Parathyroid adenoma (tissue), 2 donors: ENCODE measurements at regions not wholly inside any gene's neighbourhood (a gene's known extent, or its start where the extent isn't known, plus 50 kb on each side); places are given as distances from the start of the nearest gene placed in this dataset.

Experiments
- H2AFZ ChIP-seq: fragments of 300-600 bp; sonication (generic); one replicate; pipeline ENCODE4 v1.7.0; 2017; ENCODE audit warnings: antibody characterized with exemption, mild to moderate bottlenecking
- H3K27ac ChIP-seq: fragments of 300-600 bp; sonication (generic); one replicate; pipeline ENCODE4 v1.7.0; 2017
- H3K27me3 ChIP-seq: fragments of 300-600 bp; sonication (generic); one replicate; pipeline ENCODE4 v1.7.0; 2017; ENCODE audit warnings: low read length; ENCODE audit not compliant: control insufficient read depth, insufficient read depth
- H3K36me3 ChIP-seq: fragments of 300-600 bp; sonication (generic); one replicate; pipeline ENCODE4 v1.7.0; 2017; ENCODE audit warnings: low read length; ENCODE audit not compliant: control insufficient read depth, insufficient read depth
- H3K4me1 ChIP-seq: fragments of 300-600 bp; sonication (generic); one replicate; pipeline ENCODE4 v1.7.0; 2017; ENCODE audit warnings: control low read depth
- H3K4me2 ChIP-seq: fragments of 300-600 bp; sonication (generic); one replicate; pipeline ENCODE4 v1.7.0; 2017; ENCODE audit warnings: low read length
- H3K4me3 ChIP-seq: fragments of 300-600 bp; sonication (generic); one replicate; pipeline ENCODE4 v1.7.0; 2017; ENCODE audit warnings: low read depth, low read length
- H3K79me2 ChIP-seq: fragments of 300-600 bp; sonication (generic); one replicate; pipeline ENCODE4 v1.7.0; 2017; ENCODE audit warnings: control low read depth
- H3K9ac ChIP-seq: fragments of 300-600 bp; sonication (generic); one replicate; pipeline ENCODE4 v1.7.0; 2017; ENCODE audit warnings: mild to moderate bottlenecking
- H3K9me3 ChIP-seq: fragments of 300-600 bp; sonication (generic); one replicate; pipeline ENCODE4 v1.7.0; 2017; ENCODE audit warnings: low read length; ENCODE audit not compliant: control insufficient read depth
- TF ChIP-seq, protein P1 (sequence below): fragments of 300-600 bp; sonication (generic); IDR thresholded peaks from one replicate; pipeline ENCODE4 v1.7.0; 2017; ENCODE audit warnings: antibody characterized with exemption, mild to moderate bottlenecking
- donor health status: primary hyperparathyroidism.

DNA sequence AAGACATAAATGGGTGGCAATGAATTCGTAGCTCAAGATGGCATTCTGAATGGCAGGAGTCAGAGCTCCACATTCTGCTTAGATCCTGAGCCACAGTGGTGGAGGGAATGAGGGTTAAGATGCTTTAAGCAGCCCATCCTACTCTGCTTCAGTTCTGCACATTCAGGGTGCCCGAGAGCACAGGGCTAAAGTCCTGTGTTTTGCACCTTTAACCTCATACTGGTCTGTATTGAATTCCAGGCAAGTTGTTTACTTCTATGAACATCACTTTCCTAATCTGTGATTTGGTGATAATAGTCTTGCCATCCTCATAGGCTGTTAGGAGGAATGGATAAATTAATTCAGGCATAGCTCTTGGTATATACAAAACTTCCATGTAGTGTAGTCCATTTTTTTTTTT is 321.6 kb upstream of the CD180 start:
- H3K4me2 ChIP-seq = no peak overlapping the region
- H3K9ac ChIP-seq = no peak overlapping the region
- no peaks in the 10 kb centered on the region for H3K27me3 ChIP-seq
- no peaks in the 10 kb centered on the region for H3K36me3 ChIP-seq
- no peak overlapping the region for H3K4me3 ChIP-seq
- no peaks in the 10 kb centered on the region for H3K79me2 ChIP-seq
- TF ChIP-seq, protein P1, sequence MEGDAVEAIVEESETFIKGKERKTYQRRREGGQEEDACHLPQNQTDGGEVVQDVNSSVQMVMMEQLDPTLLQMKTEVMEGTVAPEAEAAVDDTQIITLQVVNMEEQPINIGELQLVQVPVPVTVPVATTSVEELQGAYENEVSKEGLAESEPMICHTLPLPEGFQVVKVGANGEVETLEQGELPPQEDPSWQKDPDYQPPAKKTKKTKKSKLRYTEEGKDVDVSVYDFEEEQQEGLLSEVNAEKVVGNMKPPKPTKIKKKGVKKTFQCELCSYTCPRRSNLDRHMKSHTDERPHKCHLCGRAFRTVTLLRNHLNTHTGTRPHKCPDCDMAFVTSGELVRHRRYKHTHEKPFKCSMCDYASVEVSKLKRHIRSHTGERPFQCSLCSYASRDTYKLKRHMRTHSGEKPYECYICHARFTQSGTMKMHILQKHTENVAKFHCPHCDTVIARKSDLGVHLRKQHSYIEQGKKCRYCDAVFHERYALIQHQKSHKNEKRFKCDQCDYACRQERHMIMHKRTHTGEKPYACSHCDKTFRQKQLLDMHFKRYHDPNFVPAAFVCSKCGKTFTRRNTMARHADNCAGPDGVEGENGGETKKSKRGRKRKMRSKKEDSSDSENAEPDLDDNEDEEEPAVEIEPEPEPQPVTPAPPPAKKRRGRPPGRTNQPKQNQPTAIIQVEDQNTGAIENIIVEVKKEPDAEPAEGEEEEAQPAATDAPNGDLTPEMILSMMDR = no peak
- no peak overlapping the region for H3K27ac ChIP-seq
- H2AFZ ChIP-seq = peak overlapping the region; percentile 14
- H3K4me1 ChIP-seq = peaks cover 12% of the 10 kb centered on the region
- no peaks in the 10 kb centered on the region for H3K9me3 ChIP-seq

DNA sequence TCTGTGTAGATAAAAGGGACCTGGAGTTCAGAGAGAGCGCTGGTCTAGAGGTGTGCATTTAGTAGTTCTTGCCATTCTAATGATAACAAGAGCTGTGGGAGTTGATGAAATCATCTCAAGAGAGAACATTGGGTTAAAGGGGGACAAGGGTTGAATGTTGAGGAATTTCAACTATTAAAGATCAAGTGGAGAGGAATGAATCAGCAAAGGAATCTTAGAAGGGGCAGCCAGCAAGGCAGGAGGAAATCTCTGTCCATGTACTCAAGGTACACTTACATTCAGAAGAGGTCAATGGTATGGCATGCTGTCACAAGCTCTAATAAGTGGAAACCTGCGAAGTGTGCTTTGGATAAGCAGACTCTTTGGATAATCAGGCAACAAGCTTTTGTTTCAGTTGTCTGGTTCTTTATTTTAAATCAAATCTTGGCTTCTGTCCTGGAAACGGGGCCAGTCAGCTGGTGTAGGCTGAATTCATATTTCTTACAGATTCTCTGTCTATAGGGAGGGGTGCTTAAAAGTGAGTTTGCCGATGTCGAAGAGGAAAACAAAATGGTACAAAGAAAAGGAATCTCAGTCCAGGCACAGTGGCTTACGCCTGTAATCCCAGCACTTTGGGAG is 320.5 kb upstream of the CD180 start:
- Histone ChIP-seq H2AFZ (peak overlapping the region; percentile 10), H3K9ac (no peak overlapping the region), H3K79me2 (no peaks in the 10 kb centered on the region), H3K27me3 (no peaks in the 10 kb centered on the region), H3K9me3 (no peaks in the 10 kb centered on the region), H3K4me2 (no peak overlapping the region), H3K4me1 (peaks cover 12% of the 10 kb centered on the region), H3K27ac (no peak overlapping the region), H3K36me3 (no peaks in the 10 kb centered on the region), H3K4me3 (no peak overlapping the region)
- TF ChIP-seq, protein P1 = no peak

DNA sequence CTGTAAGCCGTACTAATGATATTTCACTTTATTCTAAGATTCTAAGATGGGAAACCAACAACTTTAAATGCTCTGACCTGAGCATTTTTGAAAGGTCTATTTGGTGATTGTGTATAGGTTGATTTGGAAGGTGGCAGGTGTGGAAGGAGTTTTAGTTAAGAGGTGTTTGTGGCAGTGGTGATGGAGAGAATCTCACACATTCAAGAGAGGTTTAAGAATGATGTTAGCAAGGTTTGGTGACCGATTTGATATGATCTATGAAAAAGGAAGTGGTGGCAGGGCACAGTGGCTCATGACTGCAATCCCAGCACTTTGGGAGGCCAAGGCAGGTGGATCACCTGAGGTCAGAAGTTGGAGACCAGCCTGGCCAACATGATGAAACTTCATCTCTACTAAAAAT is 319.2 kb upstream of the CD180 start:
- TF ChIP-seq, protein P1 = no peak
- Histone ChIP-seq H3K9ac (no peak overlapping the region), H3K4me2 (no peak overlapping the region), H3K9me3 (no peaks in the 10 kb centered on the region), H3K79me2 (no peaks in the 10 kb centered on the region), H3K4me3 (no peak overlapping the region), H2AFZ (no peak overlapping the region), H3K4me1 (peaks cover 12% of the 10 kb centered on the region), H3K27ac (no peak overlapping the region), H3K36me3 (no peaks in the 10 kb centered on the region), H3K27me3 (no peaks in the 10 kb centered on the region)

DNA sequence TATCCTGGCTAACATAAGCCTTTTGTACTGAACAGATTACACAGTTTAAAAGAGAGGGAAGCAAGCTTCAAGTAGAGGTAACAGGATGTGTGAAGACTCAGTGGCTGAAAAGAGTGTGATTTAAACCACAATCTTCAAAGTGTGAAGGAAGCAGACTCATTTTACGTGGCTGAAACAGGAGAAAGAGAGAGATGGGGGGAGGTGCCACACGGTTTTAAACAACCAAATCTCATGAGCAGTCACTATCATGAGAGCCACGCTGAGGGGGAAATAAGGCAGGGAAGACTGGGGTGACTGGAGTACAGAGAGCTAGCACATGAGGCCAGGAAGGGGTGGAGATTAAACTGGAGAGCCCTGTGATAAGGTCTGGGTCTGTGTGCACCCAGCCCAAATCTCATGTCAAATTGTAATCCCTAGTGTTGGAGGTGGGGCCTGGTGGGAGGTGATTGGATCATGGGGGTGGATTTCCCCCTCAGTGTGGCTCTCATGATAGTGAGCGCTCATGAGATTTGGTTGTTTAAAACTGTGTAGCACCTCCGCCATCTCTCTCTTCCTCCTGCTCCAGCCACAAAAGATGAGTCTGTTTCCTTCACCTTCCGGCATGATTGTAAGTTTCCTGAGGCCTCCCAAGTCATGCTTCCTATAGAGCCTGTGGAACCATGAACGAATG is 318.6 kb upstream of the CD180 start:
- Histone ChIP-seq H3K4me1 (peaks cover 9% of the 10 kb centered on the region), H3K27me3 (no peaks in the 10 kb centered on the region), H3K4me2 (no peak overlapping the region), H3K9ac (no peak overlapping the region), H3K27ac (no peak overlapping the region), H3K36me3 (no peaks in the 10 kb centered on the region), H3K4me3 (no peak overlapping the region), H3K79me2 (no peaks in the 10 kb centered on the region), H3K9me3 (no peaks in the 10 kb centered on the region), H2AFZ (no peak overlapping the region)
- TF ChIP-seq, protein P1 = no peak

DNA sequence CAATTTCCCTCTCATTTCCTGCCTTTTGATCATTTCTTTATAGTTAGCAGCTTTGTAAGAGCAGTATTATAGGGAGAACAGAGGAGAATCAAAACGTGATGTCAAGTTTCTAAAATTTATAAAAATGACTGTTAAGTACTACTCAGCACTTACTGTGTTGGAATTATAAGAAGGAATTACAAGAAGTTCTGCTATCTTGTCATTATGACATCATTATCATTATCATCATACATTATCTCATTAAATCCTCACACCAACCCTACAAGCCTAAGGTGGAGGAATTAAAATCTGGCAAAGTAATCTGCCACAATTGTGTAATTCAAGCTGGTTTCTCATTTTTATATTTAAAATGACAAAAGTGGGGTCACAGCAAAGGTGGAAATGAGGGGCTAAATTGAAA is 316.2 kb upstream of the CD180 start:
- Histone ChIP-seq H2AFZ (no peak overlapping the region), H3K36me3 (no peaks in the 10 kb centered on the region), H3K27me3 (no peaks in the 10 kb centered on the region), H3K4me1 (peaks cover 3% of the 10 kb centered on the region), H3K9me3 (no peaks in the 10 kb centered on the region), H3K9ac (no peak overlapping the region), H3K79me2 (no peaks in the 10 kb centered on the region), H3K4me3 (no peak overlapping the region), H3K27ac (no peak overlapping the region), H3K4me2 (no peak overlapping the region)
- TF ChIP-seq, protein P1 = no peak
